ACHN (cell line): ENCODE measurements at regions not wholly inside any gene's neighbourhood (a gene's known extent, or its start where the extent isn't known, plus 50 kb on each side); places are given as distances from the start of the nearest gene placed in this dataset.
A peak's percentile ranks its signal among the peaks of the same experiment; 100 is the strongest.
"Not testable (repeated sequence)": the region's sequence is repeated elsewhere in the genome, so short reads cannot be mapped to it uniquely, and the experiment has no call there.

Experiments
- DNase-seq: peaks from one replicate; pipeline ENCODE4 v3.0.0-alpha.2; 2015
- in situ Hi-C: cut with HindIII; loops from 2 replicates; pipeline ENCODE4 v1.10.0; 2017; ENCODE audit warnings: low sequenced_read_pairs, low pct_ligation_motif_present, low pct_unique_long_range_greater_than_20kb

DNA sequence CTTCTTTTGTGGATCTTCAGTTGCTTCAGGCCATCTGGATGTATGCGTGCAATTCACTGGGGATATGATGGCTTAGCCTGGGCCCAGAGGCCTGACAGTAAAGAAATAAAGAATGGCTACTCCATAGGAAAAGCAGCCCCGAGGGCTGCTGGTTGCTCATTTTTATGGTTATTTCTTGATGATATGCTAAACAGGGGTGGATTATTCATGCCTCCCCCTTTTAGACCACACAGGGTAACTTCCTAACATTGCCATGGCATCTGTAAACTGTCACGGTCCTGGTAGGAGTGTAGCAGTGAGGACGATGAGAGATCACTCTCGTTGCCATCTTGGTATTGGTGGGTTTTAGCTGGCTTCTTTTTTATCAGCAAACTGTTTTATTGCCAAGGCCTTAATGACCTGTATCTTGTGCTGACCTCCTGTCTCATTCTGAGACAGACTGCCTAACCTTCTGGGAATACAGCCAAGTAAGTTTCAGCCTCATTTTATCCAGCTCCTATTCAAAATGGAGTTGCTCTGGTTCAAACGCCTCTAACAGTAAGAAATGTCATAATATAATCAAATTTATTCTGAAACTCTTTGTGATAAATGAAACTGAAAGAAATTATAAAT is 60.5 kb downstream of the DSEL start:
- in situ Hi-C loops: no loop called here
- DNase-seq: no peak

DNA sequence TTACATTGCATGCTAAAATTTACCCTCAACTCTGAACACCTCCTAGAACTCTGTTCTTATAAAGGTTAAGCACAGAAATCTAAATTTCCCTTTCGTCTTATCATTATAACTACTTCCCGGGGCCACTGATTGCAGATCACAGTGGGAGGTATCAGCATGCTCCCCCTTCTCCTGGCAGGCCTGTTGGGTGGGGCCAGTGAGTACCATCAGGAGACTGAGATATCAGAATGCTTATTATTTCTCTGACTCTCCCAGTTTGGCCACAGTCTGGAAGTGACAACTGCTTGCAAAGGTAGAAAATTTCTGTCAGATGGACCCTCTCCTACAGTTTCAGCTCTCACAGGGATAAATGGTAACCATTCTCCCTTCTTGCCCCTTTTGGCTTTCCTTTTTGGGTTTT is 62.6 kb downstream of the DSEL start:
- no peak for DNase-seq
- in situ Hi-C loops: no loop called here

DNA sequence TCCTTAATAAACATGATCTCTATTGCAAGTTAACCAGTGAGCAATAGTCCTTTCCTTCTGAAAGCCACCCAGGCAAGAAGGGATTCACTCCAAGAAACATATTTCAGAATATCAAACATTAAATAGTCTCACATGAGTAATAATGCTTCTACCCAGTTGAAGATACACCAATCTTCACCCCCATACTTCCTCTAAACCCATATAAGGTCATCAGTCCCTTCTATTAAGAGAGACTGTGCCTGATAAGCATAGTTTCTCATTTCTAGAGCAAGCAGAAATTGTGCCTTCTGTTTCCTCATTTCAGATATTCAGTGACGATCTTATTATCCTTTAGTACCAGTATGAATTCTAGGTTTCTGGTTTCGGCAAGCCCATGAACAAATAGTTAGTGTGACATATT is 64.6 kb downstream of the DSEL start:
- no peak for DNase-seq
- in situ Hi-C loops: no loop called here

DNA sequence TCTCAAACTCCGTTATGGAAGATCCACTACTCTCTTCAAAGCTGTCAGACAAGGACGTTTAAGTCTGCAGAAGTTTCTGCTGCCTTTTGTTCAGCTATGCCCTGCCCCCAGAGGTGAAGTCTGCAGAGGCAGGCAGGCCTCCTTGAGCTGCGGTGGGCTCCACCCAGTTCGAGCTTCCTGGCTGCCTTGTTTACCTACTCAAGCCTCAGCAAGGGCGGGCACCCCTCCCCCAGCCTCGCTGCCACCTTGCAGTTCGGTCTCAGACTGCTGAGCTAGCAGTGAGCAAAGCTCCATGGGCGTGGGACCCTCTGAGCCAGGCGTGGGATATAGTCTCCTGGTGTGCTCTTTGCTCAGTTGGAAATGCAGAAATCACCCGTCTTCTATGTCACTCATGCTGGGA is 65.4 kb downstream of the DSEL start:
- DNase-seq, in situ Hi-C loops: not testable (repeated sequence)

DNA sequence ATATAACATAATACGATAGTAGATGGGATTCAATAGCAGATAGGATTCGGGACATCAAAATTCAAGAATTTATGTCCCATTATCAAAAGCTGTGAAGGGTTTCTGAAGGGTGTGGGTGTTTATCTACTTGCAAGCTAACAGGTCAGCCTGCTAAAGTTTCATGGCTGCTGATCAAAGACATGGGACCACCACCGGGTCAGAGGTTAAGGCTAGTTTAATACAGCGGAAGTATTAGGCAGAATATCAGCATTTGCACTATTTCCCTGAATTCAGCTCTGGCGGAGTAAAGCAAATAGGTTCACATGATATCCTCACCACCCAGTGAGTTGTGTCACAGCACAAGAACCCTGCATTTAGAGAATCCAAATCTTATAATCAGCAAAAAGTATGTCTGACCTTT is 82.5 kb downstream of the DSEL start:
- in situ Hi-C loops: no loop called here
- DNase-seq: no peak

DNA sequence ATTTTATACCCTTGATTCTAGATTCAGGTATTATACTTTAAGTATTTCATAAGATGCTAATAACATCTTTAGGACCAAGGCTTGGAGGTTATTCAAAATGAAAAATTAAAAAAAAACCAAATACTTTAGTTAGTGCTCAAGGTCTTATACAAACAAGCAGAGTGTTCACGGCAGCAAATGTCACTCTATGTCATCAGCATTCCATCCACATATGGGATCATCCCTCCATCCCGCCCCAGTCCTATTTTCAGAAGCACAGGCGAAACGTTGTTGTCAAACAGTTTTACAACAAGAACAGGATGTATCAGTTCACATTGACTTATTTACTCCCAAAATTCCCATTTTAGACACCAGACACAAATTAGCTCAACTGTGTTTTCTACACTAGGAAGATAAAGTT is 83.7 kb downstream of the DSEL start:
- in situ Hi-C loops: no loop called here

DNA sequence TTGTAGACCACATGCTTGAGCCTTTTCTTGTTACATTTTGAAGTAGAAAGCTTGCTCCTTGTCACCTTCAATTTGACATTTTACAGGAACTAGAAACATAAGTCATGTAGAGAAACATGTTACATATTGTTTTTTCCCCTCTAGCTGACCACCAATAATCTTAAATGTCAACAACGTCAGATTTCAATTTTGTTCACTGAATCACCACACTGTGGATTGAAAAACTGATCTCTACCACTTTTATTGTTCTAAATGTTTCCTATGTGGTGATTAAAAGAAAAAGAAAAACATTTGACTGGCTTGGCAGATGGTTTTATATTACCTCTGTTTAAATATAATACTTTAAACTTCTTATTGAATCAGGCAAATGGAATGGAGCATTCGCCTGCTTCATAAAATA is 87.7 kb downstream of the DSEL start:
- DNase-seq: no peak
- in situ Hi-C loops: no loop called here

More for the DNA sequence above, 83.7 kb downstream of the DSEL start:
- DNase-seq: no peak

DNA sequence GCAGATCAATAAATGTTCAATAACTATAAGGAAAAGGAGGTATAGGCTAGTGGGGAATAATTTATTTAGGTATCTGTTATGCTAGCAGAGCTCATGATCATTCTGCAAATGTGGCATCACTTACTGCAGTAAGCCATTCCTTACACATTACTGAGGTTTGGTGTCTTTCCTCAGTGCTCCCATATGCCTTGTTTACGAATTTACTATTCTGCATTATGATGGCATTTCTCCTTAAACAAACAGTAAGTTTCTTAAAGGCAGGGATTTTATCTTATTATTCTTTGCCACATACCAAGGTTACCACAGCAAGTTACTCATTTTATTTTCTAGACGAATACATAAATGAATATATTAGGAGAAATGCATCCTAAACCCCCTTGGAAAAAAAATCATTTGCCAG is 88.4 kb downstream of the DSEL start:
- in situ Hi-C loops: no loop called here

DNA sequence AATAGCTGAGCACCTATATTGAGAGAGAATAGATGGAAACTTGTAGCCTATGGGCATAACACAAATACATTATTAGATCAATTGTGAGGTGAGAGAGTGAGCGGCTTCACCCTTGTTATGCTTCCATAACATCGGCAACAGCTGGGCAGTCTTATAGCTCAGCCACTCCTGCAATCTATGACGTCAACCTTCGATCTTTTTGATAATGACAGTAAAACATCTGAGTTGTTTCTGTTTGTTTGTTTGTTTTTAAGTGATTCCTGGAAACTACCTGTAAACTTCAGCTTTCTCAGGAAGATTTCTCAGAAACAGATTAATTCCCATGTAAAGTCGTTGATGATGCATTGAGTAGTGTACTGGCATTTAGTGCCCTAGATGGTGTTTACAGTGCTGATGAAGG is 90.0 kb downstream of the DSEL start:
- in situ Hi-C loops: no loop called here
- DNase-seq: no peak

More for the DNA sequence above, 88.4 kb downstream of the DSEL start:
- DNase-seq: no peak

DNA sequence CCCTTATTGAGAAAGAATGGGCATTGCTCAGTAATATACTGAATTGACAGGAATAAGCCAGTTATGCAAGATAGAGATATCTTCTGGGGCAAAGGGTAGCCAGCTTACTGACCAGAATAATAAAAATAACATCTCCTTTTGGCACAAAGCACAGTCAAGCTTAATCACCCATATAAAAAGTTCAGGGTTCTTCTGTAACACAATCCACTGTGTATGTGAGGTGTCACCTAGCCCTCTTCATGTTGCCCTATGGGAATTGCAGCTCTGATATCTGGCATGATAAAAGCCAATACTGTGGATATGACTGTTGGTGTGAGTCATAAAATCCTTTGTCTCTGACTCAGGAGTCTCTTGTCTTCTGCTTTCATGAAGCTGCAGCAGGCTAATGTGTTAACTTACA is 90.8 kb downstream of the DSEL start:
- in situ Hi-C loops: no loop called here
- DNase-seq: peak; percentile 48

DNA sequence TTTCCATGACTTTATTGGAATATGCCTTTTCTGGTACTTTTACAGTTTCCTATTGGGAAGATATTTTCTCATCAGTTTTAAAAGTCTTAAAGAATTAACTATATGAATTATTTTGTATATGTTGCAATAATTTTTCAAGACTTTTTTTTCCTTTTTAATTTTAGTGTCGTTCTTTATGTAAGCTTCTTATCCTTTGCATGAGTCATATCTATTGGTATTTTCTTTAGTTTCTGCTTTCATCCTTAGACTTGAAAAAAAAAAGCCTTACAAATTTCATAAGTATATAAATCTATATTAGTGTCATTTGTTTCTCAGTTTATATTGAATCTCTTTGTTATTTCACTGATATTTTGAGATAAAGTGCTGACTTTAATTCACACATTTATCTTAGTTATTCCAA is 94.9 kb downstream of the DSEL start:
- in situ Hi-C loops: no loop called here
- DNase-seq: no peak

DNA sequence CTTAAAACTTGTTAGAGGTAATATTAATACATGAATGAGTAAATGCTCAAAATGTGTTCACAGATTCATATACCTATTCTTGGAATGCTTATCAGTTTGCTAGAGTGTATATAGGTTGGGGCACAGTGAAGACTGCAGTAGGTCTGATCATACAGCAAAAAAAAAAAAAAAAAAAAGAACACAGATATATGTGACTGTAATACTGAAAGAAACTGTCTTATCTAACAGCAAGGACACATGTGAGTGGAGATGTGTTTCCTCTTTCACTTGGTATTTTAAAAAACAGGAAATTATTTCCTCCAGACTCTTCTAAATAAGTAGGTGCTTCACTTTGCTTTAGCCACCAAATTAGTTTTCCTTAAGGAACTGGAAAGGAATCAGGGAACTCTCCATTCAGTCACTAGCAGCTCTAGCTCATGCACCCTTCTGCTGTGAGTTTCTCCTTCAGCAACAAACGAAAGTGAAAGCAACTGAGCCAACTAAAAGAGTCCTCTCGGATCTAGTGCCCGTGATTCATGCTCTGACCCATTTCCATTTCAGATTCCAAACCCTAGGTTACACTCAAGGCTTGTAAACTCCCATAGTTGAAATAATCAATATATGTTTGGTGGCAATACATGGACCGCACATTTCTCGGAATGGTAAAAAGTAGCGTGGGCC is 98.5 kb downstream of the DSEL start:
- in situ Hi-C loops: no loop called here
- peak; percentile 78 for DNase-seq

DNA sequence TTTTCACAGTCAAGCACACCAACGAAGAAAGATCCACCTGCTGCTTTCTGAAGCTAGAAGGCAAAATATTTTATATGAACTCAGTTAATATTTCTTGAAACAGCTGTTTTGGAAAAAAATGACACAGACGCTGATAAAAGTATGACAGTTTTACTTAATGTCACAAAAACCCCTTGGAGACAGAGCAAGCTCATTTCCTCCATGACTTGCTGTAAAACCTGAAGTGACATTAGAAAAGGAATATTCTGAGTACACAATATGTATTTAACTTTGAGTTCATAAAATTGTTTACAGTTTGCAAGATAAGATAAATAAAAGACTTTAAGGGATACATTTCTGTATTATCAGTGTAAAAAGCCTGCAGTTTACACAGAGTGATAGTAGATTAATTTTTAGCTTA is 105.4 kb downstream of the DSEL start:
- in situ Hi-C loops: no loop called here

DNA sequence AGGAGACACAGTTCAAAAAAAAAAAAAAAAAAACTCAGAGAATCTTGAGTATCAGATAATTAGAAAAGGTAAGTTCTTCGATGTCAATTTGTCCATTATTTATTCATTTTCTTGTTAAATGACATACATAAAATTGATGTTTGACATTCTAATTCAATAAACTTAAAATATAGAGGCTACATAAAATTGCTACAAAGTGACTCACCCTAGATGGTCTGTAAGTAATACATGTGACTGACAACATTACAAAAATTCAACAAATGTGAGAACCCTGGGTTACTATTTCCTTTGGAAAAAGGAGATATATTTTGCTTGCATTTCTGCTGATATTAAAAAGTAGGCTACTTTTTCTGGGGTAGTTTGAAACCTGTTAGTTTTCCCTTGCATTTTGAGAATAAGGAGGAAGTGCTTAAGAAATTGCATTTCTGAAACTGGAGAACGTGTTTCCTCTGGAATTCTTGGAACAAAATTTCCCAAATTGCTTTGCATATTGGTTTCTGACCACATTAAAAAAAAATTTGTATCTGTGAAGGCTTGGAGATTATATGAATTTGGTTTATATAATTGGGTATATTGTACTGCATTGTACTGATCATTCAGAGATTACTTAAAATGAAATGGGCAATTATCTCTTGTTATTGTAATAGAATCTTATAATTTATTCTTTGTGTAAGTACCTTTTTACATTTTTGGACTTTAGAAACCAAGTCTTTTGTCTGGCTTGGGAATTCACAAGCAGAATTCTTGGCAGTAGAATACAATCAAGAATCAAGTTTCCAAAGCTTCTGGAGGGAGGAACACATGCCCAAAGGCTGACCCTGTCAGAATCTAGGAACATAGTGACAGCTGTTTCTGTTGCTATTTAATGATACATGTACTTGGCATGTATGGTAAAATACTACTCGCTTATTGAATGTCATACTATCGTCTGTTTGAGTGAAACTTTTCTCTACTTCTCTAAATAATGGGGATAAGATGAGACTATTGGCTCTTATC is 106.1 kb downstream of the DSEL start:
- in situ Hi-C loops: no loop called here
- DNase-seq: no peak

More for the DNA sequence above, 105.4 kb downstream of the DSEL start:
- DNase-seq: no peak

DNA sequence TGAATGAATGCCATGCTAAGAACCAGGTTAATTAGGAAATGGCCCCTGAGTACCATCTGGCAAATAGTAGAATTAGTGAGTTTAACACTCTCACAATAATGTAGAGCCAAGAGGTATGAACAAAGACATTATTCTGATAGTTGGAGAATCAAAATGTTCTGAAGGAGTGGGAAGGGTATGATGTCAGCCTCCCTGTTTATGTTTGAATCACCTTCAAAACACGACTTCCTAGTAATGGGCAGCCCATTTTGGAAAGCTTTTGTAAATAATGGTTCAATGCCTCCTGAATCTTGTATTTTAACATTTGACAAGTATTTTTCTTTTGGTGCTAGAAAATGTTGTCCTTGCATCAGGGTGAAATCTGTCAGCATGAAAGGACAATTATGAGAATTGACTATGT is 108.3 kb downstream of the DSEL start:
- DNase-seq: no peak
- in situ Hi-C loops: no loop called here

DNA sequence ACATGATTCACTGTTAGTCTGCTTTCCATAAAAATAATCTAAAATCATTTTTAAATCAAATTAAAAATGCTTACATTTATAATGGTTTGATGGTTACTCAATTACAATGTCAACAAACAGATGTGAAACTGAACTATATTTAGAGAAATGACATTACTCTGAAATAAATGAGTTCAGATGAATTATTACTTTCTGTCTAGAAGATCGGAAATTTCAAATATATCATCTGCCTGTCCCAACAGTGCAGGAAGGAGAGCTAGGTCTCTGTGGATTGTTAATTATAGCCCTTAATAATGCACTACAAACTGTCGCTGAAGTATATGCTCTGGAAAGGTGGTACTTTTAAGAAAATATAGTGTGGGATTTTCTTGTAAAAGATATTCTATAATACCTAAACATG is 109.8 kb downstream of the DSEL start:
- in situ Hi-C loops: no loop called here
- no peak for DNase-seq

DNA sequence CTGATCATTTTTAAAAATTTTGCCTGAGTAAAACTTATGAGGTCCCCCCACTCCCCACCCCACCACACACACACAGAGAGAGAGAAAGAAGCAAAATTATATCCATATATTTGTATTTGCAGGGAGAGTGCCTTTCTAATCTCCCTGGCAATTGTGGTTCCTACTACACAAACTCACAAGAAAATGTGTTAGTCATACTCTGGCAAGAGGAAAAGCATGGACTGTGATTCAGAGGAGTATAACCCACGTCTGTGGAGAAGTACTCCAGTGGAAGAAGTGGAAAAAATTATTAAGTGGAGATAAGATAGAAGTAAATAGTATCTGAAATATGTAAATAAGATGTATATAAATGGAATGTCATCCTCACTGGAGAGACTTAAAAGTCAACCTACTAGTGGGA is 114.0 kb downstream of the DSEL start:
- DNase-seq: no peak

DNA sequence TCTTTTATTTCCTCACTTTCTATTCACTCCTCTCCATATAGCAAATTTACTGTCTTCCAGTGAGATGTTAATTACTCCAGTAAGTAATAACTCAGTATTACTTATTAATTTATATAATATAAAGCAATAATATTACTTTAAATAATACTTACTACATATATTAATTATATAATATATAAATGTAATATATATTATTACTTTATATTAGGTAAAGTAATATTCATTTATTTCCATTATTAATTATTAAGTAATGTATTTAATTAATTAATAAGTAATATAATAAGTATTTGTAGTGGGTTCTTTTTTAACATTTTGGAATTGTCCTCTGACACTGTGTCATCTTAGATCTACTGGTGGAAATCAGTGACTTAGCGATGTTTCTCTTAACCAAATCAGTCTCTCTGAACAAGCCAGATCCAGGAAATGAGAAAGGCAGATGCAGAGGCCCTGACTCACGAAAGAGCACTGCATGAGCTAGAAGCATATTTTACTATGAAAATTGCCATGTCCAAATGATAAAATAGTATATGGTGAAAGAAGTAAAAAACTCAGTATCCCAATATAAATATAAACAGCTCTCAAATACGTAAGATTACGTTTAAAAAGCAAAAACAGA is 115.9 kb downstream of the DSEL start:
- in situ Hi-C loops: no loop called here
- no peak for DNase-seq

More for the DNA sequence above, 114.0 kb downstream of the DSEL start:
- in situ Hi-C loops: no loop called here

DNA sequence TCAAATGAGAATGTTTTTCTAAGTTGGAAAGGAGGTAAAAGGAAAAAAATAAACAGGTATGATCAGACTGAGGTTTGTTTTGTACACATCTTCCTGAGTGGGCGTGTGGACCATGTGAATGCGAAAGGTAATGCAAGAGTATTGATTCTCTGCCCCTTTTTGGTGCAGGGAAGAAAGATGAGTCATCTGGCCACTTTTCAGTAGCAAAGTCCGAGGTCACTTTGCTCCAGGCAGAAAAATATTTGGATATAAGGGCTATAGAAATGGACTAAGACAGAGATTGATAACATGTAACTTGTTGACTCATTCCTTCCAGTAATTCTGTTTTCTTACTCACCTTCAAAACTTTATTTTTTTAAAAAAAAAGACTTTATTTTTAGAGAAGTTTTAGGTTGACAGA is 130.5 kb downstream of the DSEL start:
- no peak for DNase-seq
- in situ Hi-C loops: no loop called here
